B cell (primary cell): ENCODE measurements at regions not wholly inside any gene's neighbourhood (a gene's known extent, or its start where the extent isn't known, plus 50 kb on each side); places are given as distances from the start of the nearest gene placed in this dataset.

Experiments
- ATAC-seq: fragments of 200-7000 bp; cut with Tn5 transposase; one replicate; pipeline ENCODE4 v1.10.0; 2021; ENCODE audit warnings: low read depth, mild to moderate bottlenecking, moderate number of reproducible peaks, moderate library complexity
- CTCF ChIA-PET: fragments of 350-600 bp; sonication (Branson Sonifier 250); formaldehyde crosslinking; loops from one replicate; lab custom pipeline; 2021; ENCODE audit warnings: antibody characterized with exemption, inconsistent platforms; lab: Charles Lee
- POLR2A ChIA-PET: fragments of 350-600 bp; sonication (Branson Sonifier 250); formaldehyde crosslinking; loops from one replicate; lab custom pipeline; 2021; ENCODE audit warnings: antibody characterized with exemption; lab: Charles Lee
- DNase-seq: peaks from one replicate; pipeline ENCODE4 v3.0.0; 2013
- H2AFZ ChIP-seq: 2 replicates; pipeline ENCODE4 v1.6.1; 2012; ENCODE audit warnings: mild to moderate bottlenecking, low read depth, low read length; ENCODE audit not compliant: insufficient read depth, poor library complexity, severe bottlenecking
- H3K27ac ChIP-seq, 2 donors: 1 replicate in 1 of 2; 2 replicates in 1 of 2; pipeline ENCODE4 v1.5.1; 2012 to 2013; ENCODE audit warnings: low read length in 2 of 2, mild to moderate bottlenecking in 2 of 2, moderate library complexity in 1 of 2
- H3K27me3 ChIP-seq, 4 experiments: fragments of 200-600 bp in 1 of 4; sonication (generic) in 1 of 4; replicated peaks in 1 of 4; 1 replicate in 2 of 4; 2 replicates in 2 of 4; pipeline versions ENCODE4 v1.6.1 to v1.7.0; 2013 to 2016; ENCODE audit warnings: low read length in 3 of 4, mild to moderate bottlenecking in 2 of 4, mixed read lengths in 1 of 4, moderate library complexity in 1 of 4; ENCODE audit not compliant: insufficient read depth in 4 of 4, control insufficient read depth in 3 of 4; ENCODE audit errors: control extremely low read depth in 1 of 4
- H3K36me3 ChIP-seq, 2 experiments: replicated peaks in 1 of 2; 1 replicate in 1 of 2; 2 replicates in 1 of 2; pipeline versions ENCODE4 v1.6.1 to v1.7.1; 2013; ENCODE audit warnings: low read length in 1 of 2; ENCODE audit not compliant: insufficient read depth in 2 of 2, control insufficient read depth in 1 of 2; ENCODE audit errors: control extremely low read depth in 1 of 2, extremely low read depth in 1 of 2
- H3K4me1 ChIP-seq, 2 donors: fragments of 200-600 bp in 1 of 2; sonication (generic) in 1 of 2; 1 replicate in 1 of 2; 2 replicates in 1 of 2; pipeline versions ENCODE4 v1.5.1 to v1.6.1; 2013 to 2017; ENCODE audit warnings: low read length in 2 of 2; ENCODE audit not compliant: control insufficient read depth in 2 of 2, insufficient read depth in 2 of 2
- H3K4me2 ChIP-seq: replicated peaks from 2 replicates; pipeline ENCODE3; 2012; ENCODE audit warnings: mild to moderate bottlenecking, low read depth, low read length; ENCODE audit not compliant: poor library complexity, severe bottlenecking
- H3K4me3 ChIP-seq, 5 experiments: fragments of 200-600 bp in 1 of 5; sonication (generic) in 1 of 5; 1 replicate in 3 of 5; 2 replicates in 2 of 5; pipeline versions ENCODE4 v1.5.1 to v1.7.0; 2011 to 2016; ENCODE audit warnings: low read length in 4 of 5, mild to moderate bottlenecking in 4 of 5, low read depth in 2 of 5, control low read depth in 1 of 5, moderate library complexity in 1 of 5; ENCODE audit not compliant: insufficient read depth in 1 of 5; ENCODE audit errors: control extremely low read depth in 1 of 5, extremely low read depth in 1 of 5
- H3K79me2 ChIP-seq: fragments of 200-600 bp; sonication (generic); one replicate; pipeline ENCODE4 v1.6.0; 2016; ENCODE audit warnings: low read length; ENCODE audit not compliant: control insufficient read depth, insufficient read depth
- H3K9ac ChIP-seq: fragments of 200-600 bp; sonication (generic); 2 replicates; pipeline ENCODE4 v1.6.1; 2017; ENCODE audit warnings: mild to moderate bottlenecking, low read length, moderate library complexity
- H3K9me3 ChIP-seq, 3 donors: one replicate each; pipeline versions ENCODE4 v1.6.1 to v1.7.1; 2013; ENCODE audit warnings: low read length in 2 of 3; ENCODE audit not compliant: control insufficient read depth in 2 of 3, insufficient read depth in 1 of 3; ENCODE audit errors: control extremely low read depth in 1 of 3
- H4K20me1 ChIP-seq: 2 replicates; pipeline ENCODE4 v1.6.0; 2012; ENCODE audit warnings: mild to moderate bottlenecking, low read length; ENCODE audit not compliant: insufficient read depth, control insufficient read depth, poor library complexity, severe bottlenecking
- H3K27ac Mint-ChIP-seq: one replicate; pipeline ENCODE4 v1.8.0; 2021; ENCODE audit warnings: mixed read lengths
- H3K27me3 Mint-ChIP-seq: one replicate; pipeline ENCODE4 v1.8.0; 2021; ENCODE audit warnings: mixed read lengths
- H3K4me1 Mint-ChIP-seq: one replicate; pipeline ENCODE4 v1.8.0; 2021; ENCODE audit warnings: mixed read lengths
- H3K4me3 Mint-ChIP-seq: one replicate; pipeline ENCODE4 v1.8.0; 2021; ENCODE audit warnings: mixed read lengths
- H3K9me3 Mint-ChIP-seq: one replicate; pipeline ENCODE4 v1.8.0; 2022; ENCODE audit warnings: mixed read lengths; ENCODE audit not compliant: insufficient read depth
- CTCF ChIP-seq: fragments of 200-600 bp; IDR thresholded peaks from one replicate; pipeline ENCODE4 v1.8.0; 2022; ENCODE audit warnings: antibody characterized with exemption, mild to moderate bottlenecking
- EZH2 ChIP-seq: IDR thresholded peaks from 2 replicates; pipeline ENCODE4 v1.6.1; 2012; ENCODE audit warnings: borderline replicate concordance, low read depth, mild to moderate bottlenecking, moderate library complexity, low read length; ENCODE audit not compliant: insufficient read depth, poor library complexity, severe bottlenecking
- WGBS: methylation state at CpG from one replicate; pipeline ENCODE4 v1.1.5; 2013; ENCODE audit warnings: missing lambda C conversion rate; ENCODE audit not compliant: insufficient coverage; 5-methylcytosine and 5-hydroxymethylcytosine counted together
- intact Hi-C: fragments of 100-400 bp; cut with micrococcal nuclease; formaldehyde crosslinking; loops from one replicate; pipeline ENCODE4 v1.10.0; 2022

GRCh38 chr6:78322068-78322845 lies 545.1 kb upstream of the IRAK1BP1 start:
- ATAC-seq (no peak), DNase-seq (no peak)
- Mint-ChIP-seq H3K4me1 (no peaks in the 10 kb centered on the region), H3K27me3 (no peaks in the 10 kb centered on the region), H3K4me3 (no peak overlapping the region), H3K27ac (no peak overlapping the region), H3K9me3 (no peaks in the 10 kb centered on the region)
- Histone ChIP-seq H3K27me3 (no peaks in the 10 kb centered on the region), H4K20me1 (no peaks in the 10 kb centered on the region), H3K9me3 (no peaks in the 10 kb centered on the region), H3K4me1 (no peaks in the 10 kb centered on the region), H3K27ac (no peak overlapping the region), H3K4me2 (no peak overlapping the region), H3K4me3 (no peak overlapping the region), H3K79me2 (no peaks in the 10 kb centered on the region), H2AFZ (no peak overlapping the region), H3K36me3 (no peaks in the 10 kb centered on the region), H3K9ac (no peak overlapping the region)
- intact Hi-C loops: no loop called here
- ChIA-PET CTCF (no interaction called here), POLR2A (no interaction called here)
- no peak for TF ChIP-seq CTCF
- TF ChIP-seq EZH2: no peak
- 93% methylated on average over 3 of the region's 5 CpGs for WGBS

GRCh38 chr6:78324213-78324612 lies 543.1 kb upstream of the IRAK1BP1 start:
- H3K9me3 Mint-ChIP-seq: no peaks in the 10 kb centered on the region
- Histone ChIP-seq H3K4me3 (no peak overlapping the region), H4K20me1 (no peaks in the 10 kb centered on the region), H3K4me1 (no peaks in the 10 kb centered on the region), H3K36me3 (no peaks in the 10 kb centered on the region), H3K4me2 (no peak overlapping the region), H2AFZ (no peak overlapping the region), H3K79me2 (no peaks in the 10 kb centered on the region), H3K9me3 (no peaks in the 10 kb centered on the region), H3K27ac (no peak overlapping the region), H3K9ac (no peak overlapping the region), H3K27me3 (no peaks in the 10 kb centered on the region)
- H3K4me1 Mint-ChIP-seq: no peaks in the 10 kb centered on the region
- intact Hi-C loops: no loop called here
- H3K27me3 Mint-ChIP-seq: no peaks in the 10 kb centered on the region
- H3K27ac Mint-ChIP-seq: no peak overlapping the region
- DNase-seq (no peak), ATAC-seq (no peak)
- no CpG with 5 or more reads among the region's 2 CpGs for WGBS
- TF ChIP-seq EZH2 (no peak), CTCF (no peak)
- ChIA-PET POLR2A (no interaction called here), CTCF (no interaction called here)
- H3K4me3 Mint-ChIP-seq: no peak overlapping the region
